Sigmoid colon (tissue), 6 donors: ENCODE measurements at regions not wholly inside any gene's neighbourhood (a gene's known extent, or its start where the extent isn't known, plus 50 kb on each side); places are given as distances from the start of the nearest gene placed in this dataset.

ENCODE experiments used
- DNase-seq: peaks from one replicate; pipeline ENCODE4 v3.0.0-alpha.2; 2019
- H3K27ac ChIP-seq, 4 donors: fragments of 200-600 bp; sonication (generic); one replicate each; pipeline ENCODE4 v1.5.1; 2016 to 2019; ENCODE audit warnings: mild to moderate bottlenecking in 1 of 4
- H3K27me3 ChIP-seq, 3 donors: fragments of 200-600 bp; sonication (generic); one replicate each; pipeline ENCODE4 v1.5.1; 2019; ENCODE audit warnings: mild to moderate bottlenecking in 1 of 3
- H3K36me3 ChIP-seq, 4 donors: fragments of 200-600 bp; sonication (generic); one replicate each; pipeline ENCODE4 v1.5.1; 2016 to 2019
- H3K4me1 ChIP-seq, 4 donors: fragments of 200-600 bp; sonication (generic); one replicate each; pipeline ENCODE4 v1.5.1; 2017 to 2019
- H3K4me3 ChIP-seq, 4 donors: fragments of 200-600 bp; sonication (generic); one replicate each; pipeline ENCODE4 v1.5.1; 2017 to 2019; ENCODE audit warnings: mild to moderate bottlenecking in 2 of 4, moderate library complexity in 1 of 4
- H3K9me3 ChIP-seq, 4 donors: fragments of 200-600 bp in 3 of 4; sonication (generic) in 3 of 4; one replicate each; pipeline versions ENCODE4 v1.5.1 to v1.6.1; 2013 to 2019
- CTCF ChIP-seq, 4 experiments: fragments of 450-650 bp in 3 of 4; fragments of 200-600 bp in 1 of 4; IDR thresholded peaks; one replicate each; pipeline ENCODE4 v1.5.1; 2016 to 2019; ENCODE audit warnings: antibody characterized with exemption in 4 of 4, mild to moderate bottlenecking in 3 of 4, moderate library complexity in 2 of 4
- EP300 ChIP-seq, 4 donors: sonication (generic); formaldehyde crosslinking; IDR thresholded peaks; one replicate each; pipeline ENCODE4 v1.6.1; 2017; ENCODE audit warnings: antibody characterized with exemption in 4 of 4
- POLR2A ChIP-seq, 2 donors: fragments of 450-650 bp; IDR thresholded peaks; one replicate each; pipeline ENCODE4 v1.6.1; 2016; ENCODE audit warnings: antibody characterized with exemption in 2 of 2, mild to moderate bottlenecking in 2 of 2, moderate library complexity in 2 of 2
- POLR2AphosphoS5 ChIP-seq, 4 donors: sonication (generic); formaldehyde crosslinking; IDR thresholded peaks; one replicate each; pipeline ENCODE4 v1.6.1; 2017; ENCODE audit warnings: antibody characterized with exemption in 4 of 4
- WGBS, 2 donors: extraction: QIAGEN DNeasy Blood & Tissue Kit; methylation state at CpG; one replicate each; pipeline ENCODE4 v1.1.7; 2013; 5-methylcytosine and 5-hydroxymethylcytosine counted together
- intact Hi-C: fragments of 100-400 bp; cut with DNase I; formaldehyde crosslinking; loops from one replicate; pipeline ENCODE4 v1.15.1; 2023
- donor health status: healthy with polysubstance abuse.
- donor health status: healthy.

GRCh38 chr17:14488958-14489550 is 188.2 kb downstream of the HS3ST3B1 start:
- no peaks in the 10 kb centered on the region for H3K4me1 ChIP-seq
- no peaks in the 10 kb centered on the region for H3K36me3 ChIP-seq
- intact Hi-C loops: no loop called here
- no peak overlapping the region for H3K27ac ChIP-seq
- H3K4me3 ChIP-seq: no peak overlapping the region
- no peak for DNase-seq
- no peaks in the 10 kb centered on the region for H3K27me3 ChIP-seq
- no peaks in the 10 kb centered on the region for H3K9me3 ChIP-seq
- TF ChIP-seq CTCF (IDR thresholded peaks at IDR 0.05) (no peak), POLR2AphosphoS5 (IDR thresholded peaks at IDR 0.05) (no peak), EP300 (IDR thresholded peaks at IDR 0.05) (no peak), POLR2A (IDR thresholded peaks at IDR 0.05) (no peak)
- WGBS, 2 donors: 25 to 56% methylated on average over 2 of the region's 2 CpGs

DNA sequence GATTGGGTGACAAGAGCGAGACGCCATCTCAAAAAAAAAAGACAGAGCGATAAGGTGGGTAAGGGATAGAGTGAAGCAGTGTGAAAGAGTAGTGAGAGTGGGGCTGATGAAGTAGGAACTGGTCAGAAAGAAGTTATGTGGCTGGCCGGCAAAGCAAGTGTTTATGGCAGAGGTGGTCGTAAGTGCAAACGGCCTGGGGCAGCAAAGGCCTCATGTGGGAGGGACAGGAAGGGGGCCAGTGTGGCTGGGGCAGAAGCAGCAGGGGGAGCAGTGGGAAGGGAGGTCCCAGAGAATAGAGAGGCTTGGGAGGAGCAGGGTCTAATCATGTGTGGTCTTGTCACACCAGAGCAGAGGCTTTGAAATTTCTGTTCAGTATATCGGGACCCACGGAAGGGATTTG is 186.2 kb downstream of the HS3ST3B1 start:
- H3K4me3 ChIP-seq: no peak overlapping the region
- H3K9me3 ChIP-seq: no peaks in the 10 kb centered on the region
- 89 to 94% methylated on average over 8 of the region's 8 CpGs for WGBS, 2 donors
- H3K36me3 ChIP-seq: no peaks in the 10 kb centered on the region
- H3K4me1 ChIP-seq: no peaks in the 10 kb centered on the region
- intact Hi-C loops: no loop called here
- no peaks in the 10 kb centered on the region for H3K27me3 ChIP-seq
- no peak for DNase-seq
- no peak for TF ChIP-seq POLR2AphosphoS5 (IDR thresholded peaks at IDR 0.05)
- no peak for TF ChIP-seq POLR2A (IDR thresholded peaks at IDR 0.05)
- no peak for TF ChIP-seq EP300 (IDR thresholded peaks at IDR 0.05)
- no peak for TF ChIP-seq CTCF (IDR thresholded peaks at IDR 0.05)
- no peak overlapping the region for H3K27ac ChIP-seq

DNA sequence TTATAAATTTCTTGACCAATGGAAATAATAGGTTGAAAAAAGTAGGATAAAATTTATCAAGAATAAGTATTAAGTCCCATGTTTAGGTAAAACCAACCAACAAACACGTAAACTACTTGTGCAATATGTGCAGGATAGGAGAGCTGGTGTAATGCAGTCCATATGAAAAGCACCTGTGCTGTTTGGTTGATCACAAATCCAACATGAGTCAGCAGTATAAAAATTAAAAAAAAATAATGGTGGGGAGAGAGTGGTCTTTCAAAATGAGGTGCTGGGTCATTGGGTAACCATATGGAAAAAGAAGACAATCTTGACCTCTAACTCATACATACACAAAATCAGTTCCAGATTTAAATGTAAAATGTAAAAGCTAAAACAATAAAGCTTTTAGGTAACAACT is 181.8 kb downstream of the HS3ST3B1 start:
- H3K27ac ChIP-seq: no peak overlapping the region
- no peaks in the 10 kb centered on the region for H3K4me1 ChIP-seq
- H3K9me3 ChIP-seq: no peaks in the 10 kb centered on the region
- H3K36me3 ChIP-seq: no peaks in the 10 kb centered on the region
- intact Hi-C loops: no loop called here
- no peak for DNase-seq
- TF ChIP-seq POLR2A (IDR thresholded peaks at IDR 0.05) (no peak), EP300 (IDR thresholded peaks at IDR 0.05) (no peak), POLR2AphosphoS5 (IDR thresholded peaks at IDR 0.05) (no peak), CTCF (IDR thresholded peaks at IDR 0.05) (no peak)
- no peaks in the 10 kb centered on the region for H3K27me3 ChIP-seq
- H3K4me3 ChIP-seq: no peak overlapping the region
- 93 to 98% methylated on average over 1 of the region's 1 CpG for WGBS, 2 donors

DNA sequence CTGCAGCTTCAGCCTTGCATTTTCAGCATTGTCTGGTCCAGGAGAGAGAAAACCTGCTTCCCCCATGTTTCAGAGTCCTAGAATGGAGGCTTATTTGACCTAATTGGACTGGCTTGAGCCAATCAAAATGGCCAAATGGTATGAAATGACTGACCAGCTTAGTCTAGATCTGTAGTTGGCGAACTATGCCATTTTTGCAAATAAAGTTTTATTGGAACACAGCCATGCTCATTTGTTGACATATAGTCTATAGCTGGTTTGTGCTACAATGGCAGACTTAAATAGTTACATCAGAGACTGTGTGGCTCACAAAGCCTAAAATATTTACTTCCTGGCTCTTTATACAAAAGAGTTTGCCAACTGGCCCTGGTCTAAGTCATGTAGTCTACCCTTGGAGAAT is 180.8 kb downstream of the HS3ST3B1 start:
- no peaks in the 10 kb centered on the region for H3K36me3 ChIP-seq
- DNase-seq: no peak
- H3K4me3 ChIP-seq: no peak overlapping the region
- H3K27me3 ChIP-seq: no peaks in the 10 kb centered on the region
- 83 to 92% methylated on average over 1 of the region's 1 CpG for WGBS, 2 donors
- intact Hi-C loops: no loop called here
- no peak overlapping the region for H3K27ac ChIP-seq
- no peaks in the 10 kb centered on the region for H3K4me1 ChIP-seq
- H3K9me3 ChIP-seq: no peaks in the 10 kb centered on the region
- TF ChIP-seq CTCF (IDR thresholded peaks at IDR 0.05) (no peak), POLR2A (IDR thresholded peaks at IDR 0.05) (no peak), POLR2AphosphoS5 (IDR thresholded peaks at IDR 0.05) (no peak), EP300 (IDR thresholded peaks at IDR 0.05) (no peak)

DNA sequence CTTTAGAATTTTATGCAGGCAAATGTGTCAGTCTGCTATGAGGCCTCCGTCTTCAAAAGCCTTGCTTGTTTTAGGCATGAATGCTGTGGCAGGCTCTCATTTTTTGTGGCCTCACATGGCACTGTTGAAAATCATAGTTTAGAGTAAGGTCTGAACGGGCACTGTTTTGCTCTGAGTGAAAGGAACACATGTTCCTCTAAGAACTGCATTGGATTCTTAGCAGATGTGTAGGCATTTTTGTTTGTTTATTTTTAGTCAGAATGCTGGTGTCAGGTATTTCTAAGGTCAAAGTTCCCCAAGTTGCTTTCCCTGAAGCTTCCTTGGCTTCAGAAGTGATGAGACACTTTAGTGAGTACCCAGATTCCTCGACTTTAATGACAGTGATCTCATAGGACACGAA is 173.7 kb downstream of the HS3ST3B1 start:
- Histone ChIP-seq H3K27me3 (no peaks in the 10 kb centered on the region), H3K4me1 (no peaks in the 10 kb centered on the region), H3K27ac (no peak overlapping the region), H3K36me3 (no peaks in the 10 kb centered on the region), H3K4me3 (no peak overlapping the region), H3K9me3 (no peaks in the 10 kb centered on the region)
- intact Hi-C loops: no loop called here
- 69 to 85% methylated on average over 4 of the region's 4 CpGs for WGBS, 2 donors
- no peak for TF ChIP-seq CTCF (IDR thresholded peaks at IDR 0.05)
- TF ChIP-seq POLR2AphosphoS5 (IDR thresholded peaks at IDR 0.05): no peak
- TF ChIP-seq POLR2A (IDR thresholded peaks at IDR 0.05): no peak
- no peak for TF ChIP-seq EP300 (IDR thresholded peaks at IDR 0.05)
- no peak for DNase-seq
